Thoracic aorta (tissue), 2 donors: ENCODE measurements at regions not wholly inside any gene's neighbourhood (a gene's known extent, or its start where the extent isn't known, plus 50 kb on each side); places are given as distances from the start of the nearest gene placed in this dataset.

ENCODE experiments used
- ATAC-seq: fragments of 150-250 bp; one replicate; pipeline ENCODE4 v1.8.0; 2017; ENCODE audit warnings: low read depth; ENCODE audit not compliant: insufficient number of reproducible peaks, low FRiP score
- DNase-seq: peaks from one replicate; pipeline ENCODE4 v3.0.0-alpha.2; 2020; ENCODE audit warnings: low spot score
- H3K27ac ChIP-seq, 2 donors: fragments of 200-600 bp; sonication (generic); 1 replicate in 1 of 2; 2 replicates in 1 of 2; pipeline ENCODE4 v1.5.1; 2016; ENCODE audit warnings: mild to moderate bottlenecking in 2 of 2, moderate library complexity in 2 of 2
- H3K27me3 ChIP-seq: fragments of 200-600 bp; sonication (generic); replicated peaks from 2 replicates; pipeline ENCODE4 v1.6.0; 2016; ENCODE audit warnings: mild to moderate bottlenecking; ENCODE audit not compliant: insufficient read depth
- H3K36me3 ChIP-seq: fragments of 200-600 bp; sonication (generic); one replicate; pipeline ENCODE4 v1.5.1; 2016
- H3K4me1 ChIP-seq, 2 donors: fragments of 200-600 bp; sonication (generic); 1 replicate in 1 of 2; 2 replicates in 1 of 2; pipeline versions ENCODE4 v1.5.1 to v1.6.0; 2016; ENCODE audit warnings: low read depth in 2 of 2, mild to moderate bottlenecking in 1 of 2; ENCODE audit not compliant: control insufficient read depth in 1 of 2
- H3K4me3 ChIP-seq: fragments of 200-600 bp; sonication (generic); 2 replicates; pipeline ENCODE4 v1.5.1; 2016; ENCODE audit warnings: mild to moderate bottlenecking
- H3K9me3 ChIP-seq: fragments of 200-600 bp; sonication (generic); 2 replicates; pipeline ENCODE4 v1.5.1; 2016
- CTCF ChIP-seq: fragments of 200-600 bp; sonication (generic); IDR thresholded peaks from one replicate; pipeline ENCODE4 v1.5.1; 2019; ENCODE audit warnings: antibody characterized with exemption

- Histone ChIP-seq H3K27me3 (no peaks in the 10 kb centered on the region), H3K27ac (no peak overlapping the region), H3K4me1 (no peaks in the 10 kb centered on the region), H3K4me3 (no peak overlapping the region), H3K36me3 (no peaks in the 10 kb centered on the region), H3K9me3 (no peaks in the 10 kb centered on the region)
- TF ChIP-seq CTCF, result no peak
- no peak for ATAC-seq
- DNase-seq, result no peak
Measured at GRCh38 chr14:38116895-38117294, 90.8 kb upstream of the SSTR1 start.

- Histone ChIP-seq H3K27ac (no peak overlapping the region), H3K27me3 (no peaks in the 10 kb centered on the region), H3K36me3 (no peaks in the 10 kb centered on the region), H3K9me3 (no peaks in the 10 kb centered on the region), H3K4me1 (no peaks in the 10 kb centered on the region), H3K4me3 (no peak overlapping the region)
- ATAC-seq, result no peak
- DNase-seq, result no peak
- TF ChIP-seq CTCF, result no peak
Measured at GRCh38 chr14:38120109-38120508, 87.6 kb upstream of the SSTR1 start.

- ATAC-seq, result no peak
Measured at GRCh38 chr14:38121320-38122020, 86.2 kb upstream of the SSTR1 start.

GRCh38 chr14:38122241-38122640, 85.5 kb upstream of the SSTR1 start:
- Histone ChIP-seq H3K27ac (no peak overlapping the region), H3K9me3 (no peaks in the 10 kb centered on the region), H3K36me3 (no peaks in the 10 kb centered on the region), H3K4me3 (no peak overlapping the region), H3K27me3 (no peaks in the 10 kb centered on the region), H3K4me1 (no peaks in the 10 kb centered on the region)
- no peak for TF ChIP-seq CTCF
- DNase-seq (no peak), ATAC-seq (no peak)

More at GRCh38 chr14:38121320-38122020, 86.2 kb upstream of the SSTR1 start:
- H3K27ac ChIP-seq, result no peak overlapping the region
- no peak for TF ChIP-seq CTCF
- H3K9me3 ChIP-seq, result no peaks in the 10 kb centered on the region
- H3K27me3 ChIP-seq, result no peaks in the 10 kb centered on the region
- no peaks in the 10 kb centered on the region for H3K4me1 ChIP-seq
- no peaks in the 10 kb centered on the region for H3K36me3 ChIP-seq
- no peak overlapping the region for H3K4me3 ChIP-seq
- DNase-seq, result no peak

GRCh38 chr14:38124506-38124905, 83.2 kb upstream of the SSTR1 start:
- no peak for TF ChIP-seq CTCF
- H3K4me1 ChIP-seq, result no peaks in the 10 kb centered on the region
- no peak for DNase-seq
- no peaks in the 10 kb centered on the region for H3K27me3 ChIP-seq
- H3K27ac ChIP-seq, result no peak overlapping the region
- no peaks in the 10 kb centered on the region for H3K9me3 ChIP-seq
- no peak overlapping the region for H3K4me3 ChIP-seq
- no peaks in the 10 kb centered on the region for H3K36me3 ChIP-seq
- ATAC-seq, result no peak
